ENCODE measurements at regions not wholly inside any gene's neighbourhood (a gene's known extent, or its start where the extent isn't known, plus 50 kb on each side); places are given as distances from the start of the nearest gene placed in this dataset.
"Not testable (repeated sequence)": the region's sequence is repeated elsewhere in the genome, so short reads cannot be mapped to it uniquely, and the experiment has no call there.

GRCh38 chr9:135290566-135290965, 189.0 kb upstream of the PPP1R26 start:
- no peak for DNase-seq

DNA sequence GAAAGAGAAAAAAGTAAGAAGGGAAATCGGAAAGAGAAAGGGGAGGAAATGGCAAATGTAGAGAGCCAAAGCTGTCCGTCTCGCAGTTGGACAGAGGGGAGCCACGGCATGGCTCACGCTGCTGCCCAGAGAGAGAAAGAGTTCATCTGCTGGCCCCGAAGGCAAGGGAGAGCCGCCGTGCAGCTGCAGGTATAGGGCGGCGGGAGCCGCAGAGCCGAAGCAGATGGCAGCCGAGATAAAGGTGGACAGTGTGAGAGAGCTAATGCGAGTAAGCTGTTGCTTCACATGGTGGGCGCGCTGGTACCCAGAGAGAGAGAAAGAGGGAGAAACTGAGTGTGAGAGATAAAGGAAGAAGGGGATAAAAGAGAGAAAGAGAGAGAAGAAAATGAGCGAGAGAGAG, 188.4 kb upstream of the PPP1R26 start:
- DNase-seq, result no peak

- no peak for DNase-seq
These were observed 184.7 kb upstream of the PPP1R26 start for GRCh38 chr9:135294836-135295235.

- DNase-seq, result no peak
These were observed 183.9 kb upstream of the PPP1R26 start for GRCh38 chr9:135295551-135296300.

- no peak for DNase-seq
These were observed 182.7 kb upstream of the PPP1R26 start for GRCh38 chr9:135296735-135297455.

- no peak for DNase-seq
These were observed 182.0 kb upstream of the PPP1R26 start for GRCh38 chr9:135297456-135298075.

- DNase-seq, result no peak
These were observed 180.4 kb upstream of the PPP1R26 start for GRCh38 chr9:135299239-135299590.

DNA sequence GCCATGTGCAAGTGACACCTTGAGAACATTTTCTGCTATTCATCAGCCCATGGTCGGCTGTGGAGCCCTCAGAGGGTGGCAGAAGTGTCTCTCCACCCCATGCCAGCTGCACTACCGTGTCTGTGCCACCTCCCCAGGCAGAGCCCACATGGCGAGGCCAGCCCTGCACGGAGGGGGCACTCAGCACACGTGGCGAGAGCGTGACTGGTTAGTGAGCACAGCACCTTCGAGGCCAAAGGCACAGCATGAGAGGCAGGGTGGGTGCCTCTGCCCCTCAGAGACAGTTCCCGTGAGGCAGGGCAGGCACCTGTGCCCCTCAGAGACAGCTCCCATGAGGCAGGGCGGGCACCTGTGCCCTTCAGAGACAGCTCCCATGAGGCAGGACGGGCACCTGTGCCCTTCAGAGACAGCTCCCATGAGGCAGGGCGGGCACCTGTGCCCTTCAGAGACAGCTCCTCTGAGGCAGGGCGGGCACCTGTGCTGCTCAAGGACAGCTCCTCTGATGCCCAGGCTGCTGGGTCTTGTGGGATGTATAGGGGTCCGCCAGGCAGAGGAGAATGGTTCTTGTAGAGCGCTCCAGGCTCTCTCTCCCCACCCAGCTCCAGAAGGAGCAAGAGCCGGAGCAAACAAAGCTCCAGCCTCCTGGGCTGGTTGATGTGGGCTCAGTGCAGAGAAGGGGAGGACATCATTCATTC, 179.8 kb upstream of the PPP1R26 start:
- DNase-seq, result no peak

GRCh38 chr9:135300346-135301141, 179.0 kb upstream of the PPP1R26 start:
- peak in 2 of 56 donors; percentile 17 to 20 for DNase-seq

GRCh38 chr9:135301271-135302263, 178.0 kb upstream of the PPP1R26 start:
- no peak for DNase-seq

- DNase-seq, result no peak
These were observed 177.0 kb upstream of the PPP1R26 start for GRCh38 chr9:135302329-135303279.

GRCh38 chr9:135303280-135303647, 176.3 kb upstream of the PPP1R26 start:
- DNase-seq, result no peak

GRCh38 chr9:135303865-135304499, 175.6 kb upstream of the PPP1R26 start:
- no peak for DNase-seq

DNA sequence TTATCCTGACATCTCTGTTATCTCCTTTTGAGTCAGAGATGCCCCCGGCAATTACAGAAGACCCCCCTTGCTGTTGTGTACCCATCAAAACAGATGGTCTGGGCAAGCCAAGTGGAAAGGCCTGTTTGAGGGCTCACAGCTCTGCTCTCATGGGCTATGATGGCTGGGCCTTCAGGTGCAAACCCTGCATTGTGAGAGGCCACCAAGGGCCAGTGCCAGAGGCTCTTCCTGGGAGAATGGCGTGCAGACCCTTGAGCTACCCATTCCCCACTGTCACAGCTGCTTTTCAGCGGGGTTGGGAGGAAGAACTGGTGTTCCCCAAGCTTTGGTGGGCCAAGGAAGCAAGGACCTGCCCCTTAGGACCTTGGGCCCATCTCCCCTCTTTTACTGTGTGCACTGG, 174.7 kb upstream of the PPP1R26 start:
- no peak for DNase-seq

- no peak for DNase-seq
These were observed 173.9 kb upstream of the PPP1R26 start for GRCh38 chr9:135305546-135306180.

DNA sequence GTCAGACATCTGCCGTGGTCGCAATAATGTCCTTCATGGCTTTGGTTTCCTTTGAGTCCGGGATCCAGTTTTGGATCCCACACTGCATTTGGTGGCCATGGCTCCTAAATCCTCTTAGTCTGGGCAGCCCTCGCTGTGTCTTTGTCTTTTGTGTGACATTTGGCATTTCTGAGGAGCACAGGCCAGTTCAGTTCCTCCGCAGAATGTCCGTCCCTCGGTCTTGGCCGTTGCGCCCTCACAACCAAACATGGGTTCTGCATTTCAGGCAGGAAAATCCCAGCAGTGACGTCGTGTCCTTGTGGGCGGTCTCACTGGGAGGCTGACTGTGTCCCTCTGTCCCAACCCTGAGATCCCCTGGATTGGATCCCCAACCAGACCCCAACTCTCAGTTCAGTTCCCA, 172.9 kb upstream of the PPP1R26 start:
- DNase-seq, result no peak

- no peak for DNase-seq
These were observed 172.3 kb upstream of the PPP1R26 start for GRCh38 chr9:135307300-135307699.

GRCh38 chr9:135307919-135308318, 171.7 kb upstream of the PPP1R26 start:
- DNase-seq, result not testable (repeated sequence)
